ENCODE measurements at regions not wholly inside any gene's neighbourhood (a gene's known extent, or its start where the extent isn't known, plus 50 kb on each side); places are given as distances from the start of the nearest gene placed in this dataset.

- TF ChIP-seq CTCF (IDR thresholded peaks at IDR 0.05): no peak
- TF ChIP-seq POLR2AphosphoS5 (IDR thresholded peaks at IDR 0.05; ENCODE audit: low read depth, low read length): no peak
- TF ChIP-seq REST (IDR thresholded peaks at IDR 0.05; ENCODE audit: insufficient read depth in 1 of 2, low read depth in 2 of 2, low read length in 1 of 2): no peak
- no peak for TF ChIP-seq SIN3A (IDR thresholded peaks at IDR 0.05; ENCODE audit: borderline replicate concordance, insufficient read depth, low read depth, low read length)
- no peak for TF ChIP-seq TCF7L2 (IDR thresholded peaks at IDR 0.05; ENCODE audit: low read depth, low read length)
These were observed 50.6 kb upstream of the IKZF2 start for GRCh38 chr2:213202011-213202410.

All from Panc1 (cell line).